Right lobe of liver (tissue), 6 donors: ENCODE measurements at regions not wholly inside any gene's neighbourhood (a gene's known extent, or its start where the extent isn't known, plus 50 kb on each side); places are given as distances from the start of the nearest gene placed in this dataset.

Source experiments
- ATAC-seq, 4 donors: fragments of 200-7000 bp; cut with Tn5 transposase; one replicate each; pipeline ENCODE4 v1.9.1; 2020; ENCODE audit warnings: mild to moderate bottlenecking in 4 of 4, moderate library complexity in 4 of 4
- DNase-seq, 3 donors: peaks; one replicate each; pipeline ENCODE4 v3.0.0-alpha.2; 2020
- H3K27ac ChIP-seq, 3 donors: fragments of 200-600 bp; one replicate each; pipeline ENCODE4 v1.8.0; 2022
- H3K27me3 ChIP-seq, 2 donors: fragments of 200-600 bp; one replicate each; pipeline ENCODE4 v1.8.0; 2022
- H3K36me3 ChIP-seq, 4 donors: fragments of 200-600 bp; sonication (generic) in 1 of 4; one replicate each; pipeline versions ENCODE4 v1.5.1 to v1.8.0; 2017 to 2022; ENCODE audit warnings: control low read depth in 1 of 4
- H3K4me1 ChIP-seq, 4 donors: fragments of 200-600 bp; sonication (generic) in 1 of 4; one replicate each; pipeline versions ENCODE4 v1.5.1 to v1.8.0; 2017 to 2022; ENCODE audit warnings: control low read depth in 1 of 4
- H3K4me3 ChIP-seq, 3 donors: fragments of 200-600 bp; one replicate each; pipeline ENCODE4 v1.8.0; 2022
- H3K9me3 ChIP-seq, 4 donors: fragments of 200-600 bp; sonication (generic) in 1 of 4; one replicate each; pipeline versions ENCODE4 v1.5.1 to v1.8.0; 2017 to 2022; ENCODE audit warnings: control low read depth in 1 of 4
- POLR2A ChIP-seq: fragments of 450-650 bp; IDR thresholded peaks from one replicate; pipeline ENCODE4 v1.6.1; 2017; ENCODE audit warnings: antibody characterized with exemption, mild to moderate bottlenecking
- WGBS: methylation state at CpG from one replicate; pipeline ENCODE4 v1.1.6; 2018; ENCODE audit warnings: low coverage, low lambda C conversion rate; ENCODE audit not compliant: insufficient coverage; ENCODE audit errors: missing lambda C conversion rate; 5-methylcytosine and 5-hydroxymethylcytosine counted together
- intact Hi-C, 2 donors: fragments of 100-400 bp; cut with DNase I; formaldehyde crosslinking; loops; one replicate each; pipeline versions ENCODE4 v1.11.2 to v1.14.1; 2022
- TF ChIP-seq, protein P1 (sequence below), 4 donors: fragments of 200-600 bp in 3 of 4; fragments of 450-650 bp in 1 of 4; IDR thresholded peaks; one replicate each; pipeline versions ENCODE4 v1.5.1 to v1.8.0; 2016 to 2022; ENCODE audit warnings: antibody characterized with exemption in 4 of 4, mild to moderate bottlenecking in 2 of 4
- donor health status: DM: no; HTN: yes; CAD: no.
- donor health status: DM: no; HTN: no; CAD: no.
- donor health status: DM: no; HTN: no; CAD: no.
- donor health status: DM: no; HTN: yes; CAD: no.
- donor health status: DM: no; HTN: yes; CAD: no.

DNA sequence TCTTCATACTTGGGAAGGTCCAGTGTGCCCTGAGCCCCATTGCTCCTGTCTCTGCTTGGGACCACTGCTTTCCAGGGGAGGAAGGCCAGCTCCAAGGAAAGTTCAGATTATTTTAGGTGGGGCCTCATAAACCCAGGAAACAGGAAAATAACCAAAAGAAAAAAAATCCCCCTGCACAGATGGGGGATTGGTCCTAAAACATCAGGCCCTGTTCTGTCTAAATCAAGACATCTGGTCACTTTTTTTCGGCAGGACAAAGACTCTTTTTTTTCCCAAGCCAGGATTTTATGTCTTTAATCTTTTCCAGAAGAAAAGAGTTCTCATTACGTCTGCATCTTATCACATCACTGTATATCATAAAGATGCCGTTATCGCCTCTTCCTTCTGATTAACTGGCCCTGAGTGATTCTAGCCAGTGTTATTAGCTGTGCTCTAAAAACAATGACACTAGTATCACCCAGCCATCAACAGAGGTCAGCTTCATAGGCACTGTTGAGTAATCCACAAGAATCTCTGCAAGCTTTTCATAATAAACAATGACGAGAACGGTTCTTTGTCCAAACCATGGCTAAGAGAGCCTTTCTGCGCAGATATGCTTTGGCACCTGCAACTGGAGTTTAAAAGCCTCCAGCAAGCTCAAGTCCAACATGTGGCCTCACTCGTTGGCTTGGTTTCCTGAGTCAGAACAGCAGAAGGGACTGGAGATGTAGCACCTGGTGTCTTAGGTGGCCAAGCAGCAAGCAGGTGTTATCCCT is 138.2 kb downstream of the VAPA start:
- no peak overlapping the region for H3K27ac ChIP-seq
- ATAC-seq (no peak), DNase-seq (no peak)
- H3K4me3 ChIP-seq, result no peak overlapping the region
- H3K27me3 ChIP-seq, result no peaks in the 10 kb centered on the region
- H3K4me1 ChIP-seq, result no peaks in the 10 kb centered on the region
- H3K36me3 ChIP-seq, result no peaks in the 10 kb centered on the region
- WGBS, result 64% methylated on average over 6 of the region's 8 CpGs
- intact Hi-C loops, result no loop called here
- no peaks in the 10 kb centered on the region for H3K9me3 ChIP-seq
- TF ChIP-seq, protein P1, sequence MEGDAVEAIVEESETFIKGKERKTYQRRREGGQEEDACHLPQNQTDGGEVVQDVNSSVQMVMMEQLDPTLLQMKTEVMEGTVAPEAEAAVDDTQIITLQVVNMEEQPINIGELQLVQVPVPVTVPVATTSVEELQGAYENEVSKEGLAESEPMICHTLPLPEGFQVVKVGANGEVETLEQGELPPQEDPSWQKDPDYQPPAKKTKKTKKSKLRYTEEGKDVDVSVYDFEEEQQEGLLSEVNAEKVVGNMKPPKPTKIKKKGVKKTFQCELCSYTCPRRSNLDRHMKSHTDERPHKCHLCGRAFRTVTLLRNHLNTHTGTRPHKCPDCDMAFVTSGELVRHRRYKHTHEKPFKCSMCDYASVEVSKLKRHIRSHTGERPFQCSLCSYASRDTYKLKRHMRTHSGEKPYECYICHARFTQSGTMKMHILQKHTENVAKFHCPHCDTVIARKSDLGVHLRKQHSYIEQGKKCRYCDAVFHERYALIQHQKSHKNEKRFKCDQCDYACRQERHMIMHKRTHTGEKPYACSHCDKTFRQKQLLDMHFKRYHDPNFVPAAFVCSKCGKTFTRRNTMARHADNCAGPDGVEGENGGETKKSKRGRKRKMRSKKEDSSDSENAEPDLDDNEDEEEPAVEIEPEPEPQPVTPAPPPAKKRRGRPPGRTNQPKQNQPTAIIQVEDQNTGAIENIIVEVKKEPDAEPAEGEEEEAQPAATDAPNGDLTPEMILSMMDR (IDR thresholded peaks at IDR 0.05), result no peak

DNA sequence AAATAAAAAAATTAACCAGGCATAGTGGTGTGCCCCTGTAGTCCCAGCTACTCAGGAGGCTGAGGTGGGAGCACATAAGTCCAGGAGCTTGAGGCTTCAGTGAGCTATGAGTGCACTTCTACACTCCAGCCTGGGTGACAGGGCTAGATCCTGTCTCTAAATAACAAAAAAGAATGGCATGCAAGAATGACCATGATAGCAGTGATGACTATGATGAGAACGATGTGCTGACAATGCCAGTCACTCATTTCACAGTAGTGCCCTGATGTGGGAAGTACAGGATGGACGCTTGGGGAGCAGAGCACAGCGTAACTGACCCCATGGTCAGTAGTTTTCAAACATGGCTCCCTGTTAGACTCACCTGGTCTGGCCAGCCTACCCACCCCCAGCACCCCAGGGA is 139.1 kb downstream of the VAPA start:
- Histone ChIP-seq H3K4me1 (no peaks in the 10 kb centered on the region), H3K4me3 (no peak overlapping the region), H3K27ac (no peak overlapping the region), H3K9me3 (no peaks in the 10 kb centered on the region), H3K36me3 (no peaks in the 10 kb centered on the region), H3K27me3 (no peaks in the 10 kb centered on the region)
- intact Hi-C loops, result no loop called here
- WGBS, result 83% methylated on average over 2 of the region's 3 CpGs
- no peak for TF ChIP-seq POLR2A
- TF ChIP-seq, protein P1 (IDR thresholded peaks at IDR 0.05), result no peak
- DNase-seq, result no peak
- ATAC-seq, result no peak

DNA sequence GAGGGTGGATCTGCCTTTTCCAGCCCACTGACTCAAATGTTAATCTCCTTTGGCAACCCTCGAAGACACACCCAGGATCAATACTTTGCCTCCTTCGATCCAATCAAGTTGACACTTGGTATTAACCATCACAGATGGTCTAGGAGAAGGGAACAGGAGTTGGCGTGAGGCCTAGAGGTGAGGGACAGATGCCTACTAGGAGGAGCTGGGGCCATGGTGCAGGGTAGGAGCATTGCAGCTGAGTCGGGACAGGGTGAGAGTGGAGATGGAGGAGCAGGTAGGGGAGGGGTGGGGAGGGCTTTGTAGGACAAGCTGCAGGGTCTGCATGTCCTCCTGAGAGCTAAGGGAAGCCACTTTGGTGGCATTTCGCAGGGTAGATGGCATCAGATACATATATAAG is 140.0 kb downstream of the VAPA start:
- DNase-seq, result no peak
- no peaks in the 10 kb centered on the region for H3K9me3 ChIP-seq
- no peak for TF ChIP-seq POLR2A
- TF ChIP-seq, protein P1 (IDR thresholded peaks at IDR 0.05), result no peak
- no peaks in the 10 kb centered on the region for H3K4me1 ChIP-seq
- no peak overlapping the region for H3K27ac ChIP-seq
- no peak overlapping the region for H3K4me3 ChIP-seq
- no peaks in the 10 kb centered on the region for H3K27me3 ChIP-seq
- H3K36me3 ChIP-seq, result no peaks in the 10 kb centered on the region
- intact Hi-C loops, result no loop called here
- no peak for ATAC-seq
- 81% methylated on average over 4 of the region's 5 CpGs for WGBS

DNA sequence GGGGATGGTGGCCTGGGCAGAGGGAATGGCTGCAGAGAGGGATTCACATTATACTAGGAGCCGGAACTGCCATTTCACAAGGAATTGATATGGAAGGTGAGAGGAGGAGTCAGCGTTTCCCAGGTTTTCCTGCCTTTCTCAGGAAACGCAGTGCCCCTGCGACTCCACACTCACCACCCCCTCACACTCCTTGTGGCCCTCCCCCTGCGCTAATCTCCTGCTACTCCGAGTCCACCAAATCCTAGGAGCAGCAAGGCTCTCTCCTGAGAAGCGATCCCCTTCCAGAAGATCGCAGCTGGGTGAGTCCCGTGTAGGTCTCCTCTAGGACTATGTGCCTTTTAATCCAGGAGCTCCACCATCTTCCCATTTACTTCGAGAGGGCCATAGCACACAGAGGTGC is 140.6 kb downstream of the VAPA start:
- Histone ChIP-seq H3K4me1 (no peaks in the 10 kb centered on the region), H3K27ac (no peak overlapping the region), H3K4me3 (no peak overlapping the region), H3K27me3 (no peaks in the 10 kb centered on the region), H3K9me3 (no peaks in the 10 kb centered on the region), H3K36me3 (no peaks in the 10 kb centered on the region)
- ATAC-seq (no peak), DNase-seq (peak in 1 of 3 donors; percentile 11)
- WGBS, result 73% methylated on average over 6 of the region's 10 CpGs
- no peak for TF ChIP-seq POLR2A
- TF ChIP-seq, protein P1 (IDR thresholded peaks at IDR 0.05), result no peak
- intact Hi-C loops, result no loop called here
